Fibroblast of pulmonary artery (primary cell): ENCODE measurements at regions not wholly inside any gene's neighbourhood (a gene's known extent, or its start where the extent isn't known, plus 50 kb on each side); places are given as distances from the start of the nearest gene placed in this dataset.

Experiments used
- DNase-seq: peaks from one replicate; pipeline ENCODE4 v3.0.0-alpha.2; 2010; ENCODE audit warnings: low read depth
- H3K4me3 ChIP-seq: replicated peaks from 2 replicates; pipeline ENCODE4 v1.5.1; 2011; ENCODE audit warnings: low read depth, mild to moderate bottlenecking, control low read depth, low read length, moderate library complexity
- CTCF ChIP-seq: IDR thresholded peaks from 2 replicates; pipeline ENCODE4 v1.5.1; 2011; ENCODE audit warnings: mild to moderate bottlenecking, control low read depth, low read length, inconsistent platforms; ENCODE audit errors: missing control alignments

- DNase-seq, result peak; percentile 76
- no peak for TF ChIP-seq CTCF
Measured at GRCh38 chr12:75816897-75817296, 214.7 kb downstream of the PHLDA1 start.

GRCh38 chr12:75815756-75816155, 215.8 kb downstream of the PHLDA1 start:
- H3K4me3 ChIP-seq, result no peak overlapping the region
- no peak for DNase-seq
- no peak for TF ChIP-seq CTCF

More at GRCh38 chr12:75816897-75817296, 214.7 kb downstream of the PHLDA1 start:
- H3K4me3 ChIP-seq, result no peak overlapping the region

- DNase-seq, result peak; percentile 98
- no peak for TF ChIP-seq CTCF
- H3K4me3 ChIP-seq, result no peak overlapping the region
Measured at GRCh38 chr12:75814851-75815754, 216.5 kb downstream of the PHLDA1 start.

- no peak for TF ChIP-seq CTCF
- DNase-seq, result no peak
- H3K4me3 ChIP-seq, result no peak overlapping the region
Measured at GRCh38 chr12:75813072-75813471, 218.5 kb downstream of the PHLDA1 start.

GRCh38 chr12:75812271-75813018, 219.1 kb downstream of the PHLDA1 start:
- TF ChIP-seq CTCF, result no peak
- H3K4me3 ChIP-seq, result no peak overlapping the region
- no peak for DNase-seq

GRCh38 chr12:75809746-75810145, 221.8 kb downstream of the PHLDA1 start:
- H3K4me3 ChIP-seq, result no peak overlapping the region
- no peak for DNase-seq
- no peak for TF ChIP-seq CTCF
